ENCODE measurements at regions not wholly inside any gene's neighbourhood (a gene's known extent, or its start where the extent isn't known, plus 50 kb on each side); places are given as distances from the start of the nearest gene placed in this dataset.
A peak's percentile ranks its signal among the peaks of the same experiment; 100 is the strongest.

GRCh38 chr6:139778688-139779087 is 404.2 kb upstream of the CITED2 start:
- no peak overlapping the region for H3K4me3 Mint-ChIP-seq
- Histone ChIP-seq H3K27ac (ENCODE audit: low read depth, low read length) (peak overlapping the region; percentile 82), H3K4me1 (ENCODE audit: control insufficient read depth, insufficient read depth, low read length) (peaks cover 2% of the 10 kb centered on the region), H3K36me3 (ENCODE audit: control insufficient read depth, insufficient read depth, low read length) (no peaks in the 10 kb centered on the region), H3K9me3 (ENCODE audit: control insufficient read depth, low read length) (no peaks in the 10 kb centered on the region), H3K27me3 (ENCODE audit: control insufficient read depth, insufficient read depth, low read length, poor library complexity, severe bottlenecking) (no peaks in the 10 kb centered on the region), H3K9ac (ENCODE audit: extremely low read depth, low read length, poor library complexity, severe bottlenecking) (no peak overlapping the region), H3K4me3 (ENCODE audit: low read length) (no peak overlapping the region)
- peaks cover 2% of the 10 kb centered on the region for H3K27me3 Mint-ChIP-seq (ENCODE audit: insufficient read depth)
- H3K4me1 Mint-ChIP-seq = peaks cover 33% of the 10 kb centered on the region
- peaks cover 4% of the 10 kb centered on the region for H3K9me3 Mint-ChIP-seq
- DNase-seq = no peak
- 66 to 90% methylated on average over 4 to 5 of the region's 5 CpGs for WGBS, 2 experiments (ENCODE audit: insufficient coverage in 1 of 2, insufficient read length in 1 of 2)
- no peak for TF ChIP-seq CTCF (conservative IDR thresholded peaks at IDR 0.05)
- H3K36me3 Mint-ChIP-seq (ENCODE audit: low read depth) = no peaks in the 10 kb centered on the region
- H3K27ac Mint-ChIP-seq = no peak overlapping the region

- Histone ChIP-seq H3K27me3 (ENCODE audit: control insufficient read depth, insufficient read depth, low read length, poor library complexity, severe bottlenecking) (no peaks in the 10 kb centered on the region), H3K36me3 (ENCODE audit: control insufficient read depth, insufficient read depth, low read length) (no peaks in the 10 kb centered on the region), H3K4me3 (ENCODE audit: low read length) (no peak overlapping the region), H3K4me1 (ENCODE audit: control insufficient read depth, insufficient read depth, low read length) (peaks cover 2% of the 10 kb centered on the region), H3K27ac (ENCODE audit: low read depth, low read length) (peak overlapping the region; percentile 95), H3K9me3 (ENCODE audit: control insufficient read depth, low read length) (no peaks in the 10 kb centered on the region), H3K9ac (ENCODE audit: extremely low read depth, low read length, poor library complexity, severe bottlenecking) (no peak overlapping the region)
- H3K27ac Mint-ChIP-seq = no peak overlapping the region
- H3K4me1 Mint-ChIP-seq = peaks cover 33% of the 10 kb centered on the region
- TF ChIP-seq CTCF (conservative IDR thresholded peaks at IDR 0.05) = no peak
- DNase-seq = no peak
- H3K36me3 Mint-ChIP-seq (ENCODE audit: low read depth) = no peaks in the 10 kb centered on the region
- peaks cover 4% of the 10 kb centered on the region for H3K9me3 Mint-ChIP-seq
- peaks cover 2% of the 10 kb centered on the region for H3K27me3 Mint-ChIP-seq (ENCODE audit: insufficient read depth)
- no peak overlapping the region for H3K4me3 Mint-ChIP-seq
- WGBS, 2 experiments (ENCODE audit: insufficient coverage in 1 of 2, insufficient read length in 1 of 2) = 64 to 81% methylated on average over 4 of the region's 4 CpGs
Measured at GRCh38 chr6:139778106-139778505, 403.7 kb upstream of the CITED2 start.

GRCh38 chr6:139777202-139777970 is 402.9 kb upstream of the CITED2 start:
- no peak overlapping the region for H3K9ac ChIP-seq (ENCODE audit: extremely low read depth, low read length, poor library complexity, severe bottlenecking)
- Mint-ChIP-seq H3K9me3 (peaks cover 1% of the 10 kb centered on the region), H3K4me3 (no peak overlapping the region), H3K27ac (no peak overlapping the region), H3K4me1 (peaks cover 33% of the 10 kb centered on the region), H3K27me3 (ENCODE audit: insufficient read depth) (peaks cover 4% of the 10 kb centered on the region), H3K36me3 (ENCODE audit: low read depth) (no peaks in the 10 kb centered on the region)
- H3K36me3 ChIP-seq (ENCODE audit: control insufficient read depth, insufficient read depth, low read length) = no peaks in the 10 kb centered on the region
- no peaks in the 10 kb centered on the region for H3K27me3 ChIP-seq (ENCODE audit: control insufficient read depth, insufficient read depth, low read length, poor library complexity, severe bottlenecking)
- no peak for DNase-seq
- H3K4me1 ChIP-seq (ENCODE audit: control insufficient read depth, insufficient read depth, low read length) = peaks cover 2% of the 10 kb centered on the region
- H3K4me3 ChIP-seq (ENCODE audit: low read length) = no peak overlapping the region
- 72 to 90% methylated on average over 3 to 6 of the region's 6 CpGs for WGBS, 2 experiments (ENCODE audit: insufficient coverage in 1 of 2, insufficient read length in 1 of 2)
- no peaks in the 10 kb centered on the region for H3K9me3 ChIP-seq (ENCODE audit: control insufficient read depth, low read length)
- peak overlapping the region; percentile 95 for H3K27ac ChIP-seq (ENCODE audit: low read depth, low read length)
- TF ChIP-seq CTCF (conservative IDR thresholded peaks at IDR 0.05) = no peak

All from endodermal cell (in vitro differentiated cells).